ENCODE measurements at regions not wholly inside any gene's neighbourhood (a gene's known extent, or its start where the extent isn't known, plus 50 kb on each side); places are given as distances from the start of the nearest gene placed in this dataset.

GRCh38 chr3:72405943-72406566, 442.2 kb downstream of the SHQ1 start:
- Histone ChIP-seq H3K36me3 (ENCODE audit: control insufficient read depth, insufficient read depth, low read length) (no peaks in the 10 kb centered on the region), H3K4me3 (ENCODE audit: low read depth, low read length) (no peak overlapping the region), H3K27me3 (ENCODE audit: control insufficient read depth, insufficient read depth, low read length) (no peaks in the 10 kb centered on the region)
- no peak for DNase-seq (ENCODE audit: low read depth)
- TF ChIP-seq CTCF (IDR thresholded peaks at IDR 0.05; ENCODE audit: insufficient read depth, low read length, poor library complexity, severe bottlenecking), result no peak

GRCh38 chr3:72401005-72401545, 447.2 kb downstream of the SHQ1 start:
- Histone ChIP-seq H3K4me3 (ENCODE audit: low read depth, low read length) (no peak overlapping the region), H3K36me3 (ENCODE audit: control insufficient read depth, insufficient read depth, low read length) (no peaks in the 10 kb centered on the region), H3K27me3 (ENCODE audit: control insufficient read depth, insufficient read depth, low read length) (no peaks in the 10 kb centered on the region)
- no peak for DNase-seq (ENCODE audit: low read depth)
- TF ChIP-seq CTCF (IDR thresholded peaks at IDR 0.05; ENCODE audit: insufficient read depth, low read length, poor library complexity, severe bottlenecking), result no peak

- no peak overlapping the region for H3K4me3 ChIP-seq (ENCODE audit: low read depth, low read length)
- H3K36me3 ChIP-seq (ENCODE audit: control insufficient read depth, insufficient read depth, low read length), result no peaks in the 10 kb centered on the region
- TF ChIP-seq CTCF (IDR thresholded peaks at IDR 0.05; ENCODE audit: insufficient read depth, low read length, poor library complexity, severe bottlenecking), result no peak
- DNase-seq (ENCODE audit: low read depth), result no peak
- no peaks in the 10 kb centered on the region for H3K27me3 ChIP-seq (ENCODE audit: control insufficient read depth, insufficient read depth, low read length)
These were observed 449.5 kb downstream of the SHQ1 start for GRCh38 chr3:72398781-72399180.

GRCh38 chr3:72397586-72397985, 450.7 kb downstream of the SHQ1 start:
- no peak for DNase-seq (ENCODE audit: low read depth)
- Histone ChIP-seq H3K36me3 (ENCODE audit: control insufficient read depth, insufficient read depth, low read length) (no peaks in the 10 kb centered on the region), H3K4me3 (ENCODE audit: low read depth, low read length) (no peak overlapping the region), H3K27me3 (ENCODE audit: control insufficient read depth, insufficient read depth, low read length) (no peaks in the 10 kb centered on the region)
- TF ChIP-seq CTCF (IDR thresholded peaks at IDR 0.05; ENCODE audit: insufficient read depth, low read length, poor library complexity, severe bottlenecking), result no peak

DNA sequence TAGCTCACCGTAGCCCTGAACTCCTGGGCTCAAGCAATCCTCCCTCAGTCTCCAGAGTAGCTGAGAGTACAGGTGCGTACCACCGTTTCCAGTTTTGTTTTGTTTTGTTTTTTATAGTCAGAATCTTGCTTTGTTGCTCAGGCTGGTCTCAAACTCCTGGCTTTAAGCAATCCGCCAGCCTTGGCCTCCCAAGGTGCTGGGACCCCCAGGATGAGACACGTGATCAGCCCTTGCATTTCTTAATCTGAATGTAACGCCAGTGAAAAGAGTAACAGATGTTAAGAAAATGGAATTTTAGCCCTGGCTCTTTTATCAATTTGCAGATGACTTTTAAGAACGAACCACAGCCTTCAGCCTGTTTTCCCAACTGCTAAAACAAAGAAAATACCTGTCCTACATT, 451.3 kb downstream of the SHQ1 start:
- Histone ChIP-seq H3K4me3 (ENCODE audit: low read depth, low read length) (no peak overlapping the region), H3K36me3 (ENCODE audit: control insufficient read depth, insufficient read depth, low read length) (no peaks in the 10 kb centered on the region), H3K27me3 (ENCODE audit: control insufficient read depth, insufficient read depth, low read length) (no peaks in the 10 kb centered on the region)
- DNase-seq (ENCODE audit: low read depth), result no peak
- TF ChIP-seq CTCF (IDR thresholded peaks at IDR 0.05; ENCODE audit: insufficient read depth, low read length, poor library complexity, severe bottlenecking), result no peak

GRCh38 chr3:72395776-72396311, 452.4 kb downstream of the SHQ1 start:
- Histone ChIP-seq H3K4me3 (ENCODE audit: low read depth, low read length) (no peak overlapping the region), H3K36me3 (ENCODE audit: control insufficient read depth, insufficient read depth, low read length) (no peaks in the 10 kb centered on the region), H3K27me3 (ENCODE audit: control insufficient read depth, insufficient read depth, low read length) (no peaks in the 10 kb centered on the region)
- DNase-seq (ENCODE audit: low read depth), result no peak
- no peak for TF ChIP-seq CTCF (IDR thresholded peaks at IDR 0.05; ENCODE audit: insufficient read depth, low read length, poor library complexity, severe bottlenecking)

All from kidney epithelial cell (primary cell).